Occipital lobe (tissue), 1 donor: ENCODE measurements at regions not wholly inside any gene's neighbourhood (a gene's known extent, or its start where the extent isn't known, plus 50 kb on each side); places are given as distances from the start of the nearest gene placed in this dataset.

Experiments
- DNase-seq: peaks from one replicate; lab custom pipeline; 2025; lab: John Stamatoyannopoulos, UW

DNA sequence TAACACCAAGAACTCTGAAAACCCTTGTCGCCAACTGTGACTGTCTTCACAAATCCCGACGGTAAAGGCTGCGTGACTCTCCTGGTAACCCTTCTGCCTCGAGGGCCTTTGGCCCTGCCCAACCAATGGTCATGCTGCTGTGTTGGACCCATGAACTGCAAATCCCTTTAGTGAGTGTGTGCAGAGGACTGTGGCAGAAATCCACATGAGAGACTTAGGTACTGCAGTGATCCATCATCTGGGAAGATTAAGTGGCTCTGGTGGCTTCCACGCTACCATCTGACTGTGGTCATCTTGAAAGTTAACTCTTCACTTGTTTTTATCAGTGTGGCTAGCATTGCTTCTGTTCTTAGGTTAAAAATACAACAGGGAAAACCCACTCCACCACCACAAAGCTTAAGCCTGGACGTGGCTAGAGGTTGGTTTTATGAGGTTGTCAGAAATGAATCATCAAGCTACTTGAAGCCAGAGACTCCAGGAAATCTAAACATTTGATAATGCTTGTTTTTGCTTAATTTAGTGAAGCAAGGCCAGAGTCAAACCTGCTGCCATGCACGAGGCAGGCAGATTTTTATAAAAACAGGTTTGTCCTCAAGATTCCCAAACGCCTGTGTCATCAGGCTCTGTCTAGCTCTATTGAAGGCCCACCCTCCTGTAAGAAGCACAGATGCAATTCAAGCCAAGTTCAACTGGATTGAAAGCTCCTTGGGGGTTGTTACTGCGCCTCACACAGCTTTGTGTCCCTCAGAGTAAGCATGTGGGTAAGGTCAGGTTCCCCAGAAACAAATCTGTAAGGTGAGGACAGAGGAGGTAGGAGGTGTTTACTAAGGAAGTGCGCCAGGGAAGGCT is 52.7 kb upstream of the ERCC6L2 start:
- DNase-seq, result no peak

DNA sequence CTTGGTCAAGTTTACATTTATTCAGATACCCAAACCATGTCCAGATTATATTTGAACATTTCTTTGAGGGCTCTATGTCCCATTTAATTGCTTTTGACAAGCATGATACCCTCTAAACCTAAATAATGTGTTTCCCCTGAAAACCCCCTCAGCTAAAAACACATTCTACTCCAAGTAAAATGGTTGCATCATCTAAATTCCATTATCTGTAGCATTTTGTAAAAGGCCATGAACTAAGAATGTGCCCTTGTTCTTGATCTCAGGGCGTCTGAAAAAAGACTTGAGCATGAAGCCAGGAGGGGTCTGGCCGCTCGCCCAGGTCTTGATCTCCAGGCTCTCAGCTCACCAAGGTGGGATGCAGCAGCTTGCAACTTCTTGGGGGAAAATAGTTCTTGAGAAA is 53.5 kb upstream of the ERCC6L2 start:
- DNase-seq, result no peak

DNA sequence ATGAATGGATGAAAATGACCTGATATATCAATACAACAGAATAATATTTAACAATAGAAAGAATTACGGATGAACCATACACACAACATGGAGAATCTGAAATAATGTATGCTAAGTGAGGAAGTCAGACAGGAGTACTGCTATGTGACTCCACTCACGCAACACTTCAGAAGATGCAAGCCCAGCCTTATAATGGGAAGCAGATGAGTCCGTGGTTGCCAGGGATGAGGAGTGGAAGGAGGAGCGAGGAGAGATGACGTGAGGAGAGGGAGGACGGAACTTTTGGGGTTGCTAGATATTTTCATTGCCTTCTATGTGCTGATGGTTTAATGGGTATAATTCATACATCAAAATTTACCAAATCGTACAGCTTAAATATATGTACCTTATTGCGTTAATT is 55.4 kb upstream of the ERCC6L2 start:
- DNase-seq, result no peak

DNA sequence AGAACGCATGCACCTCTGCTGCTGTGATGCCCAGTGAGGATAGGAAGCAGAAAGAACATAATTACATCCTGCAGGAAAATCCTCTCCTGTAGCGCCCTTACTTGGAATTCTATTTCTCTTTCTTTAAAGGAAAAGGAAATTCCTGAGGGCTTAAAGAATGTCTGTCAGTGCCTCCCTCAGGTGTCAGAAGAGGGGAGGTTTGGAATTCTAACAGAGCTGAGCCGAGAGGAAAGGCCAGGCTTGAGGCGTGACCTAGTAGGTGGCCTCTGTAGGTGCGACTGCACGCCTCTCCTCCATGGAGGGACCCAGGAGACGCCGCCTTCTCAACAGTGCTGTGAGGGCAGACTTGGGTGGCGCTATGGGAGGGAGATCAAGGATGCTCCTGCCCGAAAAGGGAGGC is 55.9 kb upstream of the ERCC6L2 start:
- no peak for DNase-seq

DNA sequence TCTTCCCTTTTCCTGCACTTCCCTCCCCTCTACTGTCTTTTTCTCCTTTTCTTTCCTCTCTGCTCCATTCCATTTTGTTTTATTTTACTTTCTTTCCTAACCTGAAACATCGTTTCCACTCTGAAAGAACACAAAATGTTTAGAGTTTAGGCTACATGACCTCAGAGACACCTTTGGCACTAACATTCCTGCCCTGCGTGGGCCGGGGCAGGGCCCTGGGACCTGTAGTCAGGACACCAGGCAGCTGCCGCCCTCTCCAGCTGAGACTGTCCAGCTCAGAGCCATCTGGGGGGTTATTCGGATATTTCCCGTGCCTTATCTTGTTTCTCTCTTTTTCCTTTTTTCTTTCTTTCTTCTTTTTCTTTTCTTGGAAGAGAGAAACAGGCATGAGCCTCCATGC is 58.3 kb upstream of the ERCC6L2 start:
- DNase-seq, result no peak

DNA sequence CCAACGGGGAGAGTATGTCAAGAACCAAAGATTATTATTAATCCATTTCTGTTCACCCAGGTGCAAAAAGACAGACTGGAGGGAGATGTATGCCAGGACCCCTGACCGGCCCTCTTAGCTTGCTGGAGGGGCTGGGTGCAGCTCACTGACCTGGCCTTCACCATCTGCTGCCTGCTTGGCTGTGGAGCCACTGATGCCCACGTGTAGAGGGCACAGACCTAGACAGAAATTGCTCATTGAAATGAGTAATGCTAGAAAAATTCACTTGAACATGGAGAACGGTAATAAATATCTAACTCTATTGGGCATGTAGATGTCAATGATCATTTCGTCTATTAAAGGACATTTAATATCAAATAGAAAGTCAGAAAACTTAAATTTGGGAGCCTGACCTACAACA is 58.8 kb upstream of the ERCC6L2 start:
- DNase-seq, result no peak

DNA sequence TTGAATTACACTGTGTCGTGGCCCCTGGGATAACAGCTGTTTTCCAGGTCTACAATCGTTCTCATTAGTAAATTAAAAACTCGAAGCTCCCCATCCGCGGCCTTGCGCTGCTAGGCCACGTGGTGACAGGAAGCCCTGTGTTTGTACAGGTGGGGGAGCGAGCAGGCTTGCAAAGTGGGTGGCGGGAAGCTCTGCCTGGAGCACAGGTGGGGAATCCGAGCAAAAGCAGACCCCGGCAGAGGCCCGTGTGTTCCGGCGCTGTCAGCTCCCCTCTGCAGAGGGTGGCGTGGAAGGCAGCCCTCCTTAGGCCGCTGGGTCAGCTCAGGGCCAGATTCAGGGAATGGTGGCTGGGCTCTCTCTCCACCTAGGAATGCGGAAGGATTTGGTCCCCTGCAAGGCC is 59.5 kb upstream of the ERCC6L2 start:
- no peak for DNase-seq

DNA sequence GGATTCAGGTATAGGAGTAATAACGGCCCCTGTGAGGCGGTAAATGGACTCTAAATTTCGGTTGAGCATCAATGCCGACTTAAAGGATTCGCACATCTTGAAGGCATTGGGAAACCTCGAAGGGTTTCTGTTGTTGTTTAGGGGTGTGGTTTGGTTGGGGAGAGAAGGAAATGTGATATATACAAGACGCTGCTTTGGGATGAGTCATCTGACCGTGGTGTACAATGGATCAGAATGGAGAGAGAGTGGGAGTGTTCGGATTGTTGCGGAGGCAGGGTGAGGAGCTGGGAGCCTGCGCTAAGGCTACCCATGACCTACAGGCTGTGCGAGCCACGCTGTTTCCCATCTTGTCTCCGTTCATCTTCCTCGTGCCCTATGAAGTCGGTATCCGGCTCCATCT is 60.4 kb upstream of the ERCC6L2 start:
- no peak for DNase-seq

DNA sequence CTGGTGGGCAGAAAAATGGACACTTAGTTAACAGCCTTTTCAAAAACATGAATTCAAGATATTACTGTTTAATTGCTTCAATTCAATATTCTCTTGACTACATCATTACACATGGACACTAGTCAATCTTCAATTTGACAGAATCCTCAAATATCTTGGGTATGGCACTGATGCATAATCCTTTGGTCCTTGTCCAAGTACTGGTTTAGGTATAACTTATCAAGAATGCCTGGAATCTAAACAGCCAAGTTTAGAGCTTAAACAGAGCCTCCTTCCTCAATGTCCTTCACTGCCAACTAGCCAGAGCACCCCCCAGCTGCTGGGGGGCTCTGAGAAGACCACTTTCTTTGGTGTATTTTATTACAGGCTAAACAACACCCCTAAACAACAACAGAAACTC is 61.6 kb upstream of the ERCC6L2 start:
- no peak for DNase-seq

DNA sequence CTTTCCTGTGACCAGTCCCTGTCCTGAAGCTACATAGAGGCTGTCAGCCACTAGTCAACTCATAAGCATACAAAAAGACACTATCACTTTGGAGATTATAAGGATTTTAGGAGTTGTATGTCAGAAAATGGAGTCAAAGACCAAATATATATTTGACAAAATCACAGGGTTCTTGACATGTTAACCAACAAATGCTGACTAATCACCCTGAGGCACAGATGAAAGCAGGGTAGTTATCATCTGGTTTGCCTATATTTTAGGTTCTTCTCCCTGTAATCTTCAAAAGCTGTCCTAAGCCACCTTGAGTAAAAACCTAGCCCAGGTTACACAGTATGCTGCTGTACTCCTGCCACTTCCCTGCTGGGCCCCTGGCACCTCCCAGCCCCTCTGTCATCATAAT is 64.7 kb upstream of the ERCC6L2 start:
- DNase-seq, result no peak

DNA sequence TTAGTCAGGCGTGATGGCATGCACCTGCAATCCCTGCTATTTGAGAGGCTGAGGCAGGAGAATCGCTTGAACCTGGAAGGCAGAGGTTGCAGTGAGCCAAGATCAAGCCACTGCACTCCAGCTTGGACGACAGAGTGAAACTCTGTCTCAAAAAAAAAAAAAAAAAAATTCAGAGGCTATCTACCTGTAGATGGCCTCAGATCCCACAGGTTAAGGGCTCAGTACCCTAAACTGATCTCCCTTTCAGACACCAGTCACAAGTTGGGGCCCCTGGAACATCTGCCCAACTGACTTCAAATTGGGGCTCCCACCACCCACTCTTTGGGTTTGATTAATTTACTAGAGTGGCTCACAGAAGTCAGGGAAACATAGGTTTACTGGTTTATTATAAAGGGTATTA is 65.4 kb upstream of the ERCC6L2 start:
- no peak for DNase-seq

DNA sequence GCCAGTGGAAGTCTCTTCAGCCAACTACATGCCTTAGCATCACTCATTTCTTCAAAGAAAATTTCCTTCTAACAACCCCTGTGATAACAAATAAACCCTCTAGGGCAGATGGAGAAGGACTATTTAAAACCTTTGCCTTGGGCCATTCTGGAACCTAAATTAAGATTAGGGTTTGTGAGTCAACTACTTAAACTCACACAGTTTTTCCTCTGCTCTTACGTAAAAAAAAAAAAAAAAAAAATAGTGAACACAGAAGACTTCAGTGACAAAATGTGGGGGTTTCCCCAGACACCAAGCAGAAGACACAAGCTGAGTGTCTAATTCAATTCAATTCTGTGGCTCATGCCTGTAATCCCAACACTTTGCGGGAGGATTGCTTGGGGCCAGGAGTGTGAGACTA is 65.8 kb upstream of the ERCC6L2 start:
- DNase-seq, result no peak

DNA sequence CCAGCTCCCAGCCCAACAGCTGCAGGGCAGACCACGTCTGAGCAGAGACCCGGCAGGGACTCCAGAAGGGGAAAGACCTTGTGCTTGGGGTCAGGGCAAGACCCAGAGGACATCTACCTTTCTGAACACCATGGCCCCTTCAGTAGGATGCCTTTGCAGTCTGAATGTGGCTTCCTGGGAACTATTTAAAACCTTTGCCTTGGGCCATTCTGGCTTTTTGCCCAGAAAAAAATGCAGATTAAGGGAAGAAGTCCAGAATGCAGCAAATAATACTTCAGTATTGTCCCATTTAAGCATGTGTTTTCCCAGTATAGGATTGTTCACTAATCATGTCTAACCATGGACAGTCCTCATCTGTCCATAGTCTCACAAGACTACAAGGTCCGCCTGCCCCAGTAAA is 67.5 kb upstream of the ERCC6L2 start:
- DNase-seq, result no peak

DNA sequence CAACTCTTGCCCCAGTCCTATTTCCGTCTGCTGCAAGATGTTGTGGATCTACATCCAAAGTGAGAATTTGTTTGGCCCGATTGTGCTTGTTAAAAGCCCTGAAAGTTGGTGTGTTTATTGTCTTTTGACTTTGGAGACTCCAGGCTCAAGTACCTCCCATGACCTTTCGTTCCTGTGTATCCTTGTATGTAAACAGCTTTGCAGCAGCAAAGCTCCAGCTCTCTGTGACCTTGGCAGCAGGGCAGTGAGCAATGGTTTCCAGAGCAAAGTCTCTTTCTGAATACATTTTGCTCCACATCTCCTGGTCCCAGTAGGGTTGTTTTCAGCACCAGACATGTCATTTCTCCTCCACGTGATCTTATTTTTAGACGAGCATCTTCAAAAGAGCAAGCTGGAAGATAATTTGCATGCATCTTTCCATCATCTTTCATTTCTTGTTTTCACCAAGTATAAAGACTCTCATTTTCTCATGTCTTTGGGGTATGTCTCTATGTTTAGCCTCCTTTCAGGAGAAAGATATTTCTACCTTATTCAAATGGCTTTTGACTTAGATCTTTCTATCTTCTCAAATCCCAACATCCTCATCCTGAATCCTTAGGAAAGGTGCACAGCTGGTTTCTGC is 68.1 kb upstream of the ERCC6L2 start:
- DNase-seq, result no peak

DNA sequence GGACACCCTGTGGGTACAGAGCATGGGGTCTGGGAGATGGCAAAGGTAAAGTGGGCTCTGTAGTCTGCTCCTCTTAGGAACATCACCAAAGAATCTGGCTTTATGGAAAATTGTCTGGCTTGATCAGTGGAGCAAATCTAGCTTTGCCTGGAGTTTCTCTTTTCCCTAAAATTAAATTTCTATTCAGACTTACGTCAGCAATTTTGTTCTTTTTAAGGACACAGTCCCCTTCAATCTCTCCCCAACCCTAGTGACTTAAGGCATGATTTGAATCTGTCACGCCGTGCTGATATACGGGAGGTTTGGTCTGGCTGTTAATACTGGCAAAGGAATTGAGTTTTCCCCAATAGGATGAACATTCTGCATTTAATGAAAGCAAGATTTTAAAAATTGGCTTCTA is 72.3 kb upstream of the ERCC6L2 start:
- no peak for DNase-seq

DNA sequence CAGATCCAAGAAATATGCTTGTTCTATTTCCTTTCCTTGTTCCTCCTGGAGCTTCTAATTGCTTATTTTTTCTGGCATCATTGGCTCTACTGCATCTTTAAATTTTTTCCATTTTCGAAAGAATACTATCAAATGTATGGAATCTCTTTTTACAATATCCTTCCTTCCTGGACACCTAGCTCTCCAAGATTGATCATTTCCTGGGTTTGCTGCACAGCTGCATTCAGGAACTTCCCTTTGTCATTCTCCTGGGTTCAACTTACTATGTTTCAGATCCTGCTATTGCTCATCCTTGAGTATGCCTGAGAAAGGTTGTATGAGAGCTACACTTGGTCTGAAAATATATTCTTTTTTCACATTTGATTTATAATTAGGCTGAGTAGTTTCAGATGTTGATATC is 73.7 kb upstream of the ERCC6L2 start:
- no peak for DNase-seq

DNA sequence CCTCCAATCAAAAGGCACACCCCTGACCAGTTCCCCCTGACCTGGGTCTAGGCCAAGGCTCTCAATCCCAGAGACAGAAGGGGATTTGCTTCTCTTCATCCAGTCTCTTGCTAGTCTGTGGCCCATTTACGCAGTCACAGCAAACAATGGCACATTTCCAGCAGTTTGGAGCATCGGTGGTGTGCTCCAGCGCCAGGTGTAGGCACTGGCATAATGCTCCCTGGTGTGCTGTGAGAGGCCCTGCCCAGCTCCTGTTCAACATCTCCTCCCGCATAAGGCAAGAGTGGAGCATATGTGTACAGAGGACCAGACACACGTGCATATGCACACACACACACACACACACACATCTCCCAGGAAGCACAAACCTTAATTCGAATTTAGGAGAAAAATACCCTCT is 79.5 kb upstream of the ERCC6L2 start:
- DNase-seq, result no peak

DNA sequence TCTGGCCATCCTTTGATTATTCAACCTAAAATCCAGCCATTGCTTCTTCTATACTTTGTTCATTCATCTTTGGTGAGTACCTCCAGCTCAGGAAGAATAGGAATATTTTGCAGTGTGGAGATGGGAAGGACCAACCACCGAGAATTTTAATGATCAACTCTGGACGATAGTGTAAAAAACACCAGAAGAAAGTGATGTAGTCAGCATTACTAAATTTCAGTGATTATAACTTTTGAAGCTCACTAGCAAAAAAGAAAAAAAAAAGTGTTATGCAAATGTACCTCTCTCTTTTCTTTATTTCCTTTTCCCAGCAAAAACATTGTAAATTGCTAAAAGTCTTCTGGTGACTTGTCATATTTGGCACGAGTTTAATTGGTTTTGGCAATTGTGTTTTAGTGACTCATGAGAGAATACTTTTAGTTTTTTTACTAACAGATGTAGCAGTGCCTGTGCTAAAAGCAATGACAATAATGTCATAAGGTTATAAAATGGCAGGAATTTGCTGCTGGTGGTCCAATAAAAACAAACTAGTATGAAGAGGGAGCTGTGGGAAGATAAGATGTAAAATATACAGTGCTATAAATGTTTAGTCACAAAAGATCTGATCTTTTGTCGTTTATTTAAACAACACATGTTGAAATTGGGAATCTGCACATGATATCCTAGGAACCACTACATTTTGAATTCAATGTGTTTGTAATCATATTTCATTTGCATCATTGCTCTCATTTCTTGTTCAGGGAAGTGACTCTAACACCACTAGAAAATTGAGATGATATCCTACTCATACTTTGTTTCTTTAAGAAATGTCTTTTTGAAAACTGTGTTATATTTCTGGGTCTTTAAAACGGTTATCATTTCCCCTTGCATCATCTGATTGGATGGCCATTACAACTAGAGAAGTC is 81.3 kb upstream of the ERCC6L2 start:
- DNase-seq, result no peak

DNA sequence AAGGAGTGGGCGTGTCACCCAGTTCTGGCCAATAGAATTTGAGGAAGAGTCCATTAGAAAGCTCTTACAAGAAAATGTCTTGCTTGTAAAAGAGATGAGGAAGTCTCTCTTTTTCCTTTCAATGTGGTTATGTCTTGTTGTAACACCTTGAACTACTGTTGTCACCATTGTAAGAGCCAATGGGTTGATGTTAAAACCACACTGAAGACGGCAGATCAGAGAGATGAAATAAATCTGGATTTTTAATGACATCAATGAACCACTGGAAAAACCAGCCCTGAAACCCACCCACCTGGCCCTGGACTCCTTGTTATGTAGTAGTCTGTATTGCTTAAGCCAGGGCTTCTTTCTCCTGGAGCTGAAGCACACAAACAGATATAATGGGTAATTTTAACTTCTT is 83.8 kb upstream of the ERCC6L2 start:
- DNase-seq, result no peak

DNA sequence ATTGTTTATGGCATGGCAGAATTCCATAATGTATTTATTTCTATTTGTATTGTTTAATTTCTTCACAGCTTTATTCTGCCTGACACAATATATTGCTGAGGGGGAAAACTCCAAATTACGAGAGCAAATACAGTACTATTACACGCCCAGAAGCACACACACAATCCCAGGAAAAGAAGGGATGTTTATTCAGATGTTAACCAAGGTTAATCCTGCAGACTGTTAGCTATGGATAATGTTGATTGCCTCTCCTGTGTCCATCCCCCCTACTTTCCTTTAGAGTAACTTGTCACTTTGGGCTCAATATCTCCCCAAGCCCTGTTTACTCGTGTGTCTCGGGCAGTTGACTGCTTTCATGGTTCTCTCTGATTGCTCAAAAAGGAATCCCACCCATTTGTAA is 84.2 kb upstream of the ERCC6L2 start:
- no peak for DNase-seq

DNA sequence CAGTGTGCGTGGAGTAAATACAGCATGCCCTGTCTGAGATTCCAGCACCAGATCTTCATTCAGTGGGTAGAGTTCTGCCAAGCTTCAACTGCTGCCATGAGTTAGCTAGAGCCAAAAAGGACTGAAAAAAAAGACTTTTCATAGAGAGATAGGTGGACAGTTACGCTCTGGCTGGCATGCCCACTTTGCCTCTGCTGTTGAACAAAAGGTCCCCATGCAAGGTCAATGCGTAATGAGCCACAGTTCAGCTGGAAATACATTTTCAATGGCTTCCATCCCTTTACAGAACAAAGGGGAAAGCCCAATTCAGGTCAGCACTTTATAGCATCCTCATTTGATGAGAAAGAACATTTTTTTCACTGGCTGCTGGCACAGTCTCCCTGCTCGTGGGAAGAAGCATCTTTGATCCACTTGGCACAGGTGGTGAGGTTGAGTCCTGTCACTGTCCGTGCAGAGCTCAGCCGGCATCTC is 86.9 kb upstream of the ERCC6L2 start:
- DNase-seq, result no peak

DNA sequence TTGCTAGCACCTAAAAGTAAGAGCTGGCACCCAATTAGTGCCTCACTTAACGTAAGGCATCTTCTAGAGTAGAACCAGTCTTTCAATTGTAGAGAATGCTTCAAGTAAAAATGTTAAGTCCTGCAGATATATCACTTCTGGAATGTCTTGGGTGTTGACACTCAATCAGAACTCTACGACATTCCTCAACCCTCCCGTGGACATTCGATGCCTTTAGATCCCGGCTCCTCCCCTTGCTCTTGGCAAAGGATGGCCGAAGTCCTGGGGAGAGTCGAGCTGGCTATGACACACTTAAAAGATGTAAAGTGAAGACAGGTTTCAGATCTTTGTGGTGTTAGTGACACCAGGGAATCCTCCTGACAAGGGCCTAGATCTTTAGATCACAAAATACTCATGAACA is 87.5 kb upstream of the ERCC6L2 start:
- no peak for DNase-seq
